G401 (cell line): ENCODE measurements at regions not wholly inside any gene's neighbourhood (a gene's known extent, or its start where the extent isn't known, plus 50 kb on each side); places are given as distances from the start of the nearest gene placed in this dataset.

Experiments
- DNase-seq: peaks from one replicate; pipeline ENCODE4 v3.0.0-alpha.2; 2015; ENCODE audit warnings: low spot score
- in situ Hi-C: cut with HindIII; loops from 2 replicates; pipeline ENCODE4 v1.10.0; 2016; ENCODE audit warnings: low sequenced_read_pairs, mixed read lengths

- in situ Hi-C loops: no loop called here
- no peak for DNase-seq
Measured at GRCh38 chr17:54754560-54754959, 146.1 kb upstream of the TOM1L1 start.

- in situ Hi-C loops: no loop called here
- no peak for DNase-seq
Measured at GRCh38 chr17:54760836-54761235, 139.8 kb upstream of the TOM1L1 start.

GRCh38 chr17:54770836-54771235 is 129.8 kb upstream of the TOM1L1 start:
- in situ Hi-C loops: no loop called here
- DNase-seq: peak; percentile 4

GRCh38 chr17:54771409-54771915 is 129.2 kb upstream of the TOM1L1 start:
- no peak for DNase-seq
- in situ Hi-C loops: no loop called here

GRCh38 chr17:54780238-54780637 is 120.4 kb upstream of the TOM1L1 start:
- DNase-seq: no peak
- in situ Hi-C loops: loop anchor here (25.0 kb wide), 1 partner anchor 132 kb away; the partner anchor contains the start of gene TOM1L1

GRCh38 chr17:54781389-54781788 is 119.3 kb upstream of the TOM1L1 start:
- DNase-seq: no peak
- in situ Hi-C loops: loop anchor here (25.0 kb wide), 1 partner anchor 131 kb away; the partner anchor contains the start of gene TOM1L1

GRCh38 chr17:54784305-54784704 is 116.3 kb upstream of the TOM1L1 start:
- in situ Hi-C loops: loop anchor here (25.0 kb wide), 1 partner anchor 128 kb away; the partner anchor contains the start of gene TOM1L1
- no peak for DNase-seq

- in situ Hi-C loops: loop anchor here (25.0 kb wide), 1 partner anchor 127 kb away; the partner anchor contains the start of gene TOM1L1
- peak; percentile 67 for DNase-seq
Measured at GRCh38 chr17:54785643-54786268, 114.9 kb upstream of the TOM1L1 start.

GRCh38 chr17:54789101-54789880 is 111.4 kb upstream of the TOM1L1 start:
- DNase-seq: no peak
- in situ Hi-C loops: loop anchor here (25.0 kb wide), 1 partner anchor 123 kb away; the partner anchor contains the start of gene TOM1L1

GRCh38 chr17:54793271-54793670 is 107.4 kb upstream of the TOM1L1 start:
- in situ Hi-C loops: loop anchor here (25.0 kb wide), 1 partner anchor 119 kb away; the partner anchor contains the start of gene TOM1L1
- DNase-seq: no peak

- in situ Hi-C loops: loop anchor here (25.0 kb wide), 1 partner anchor 117 kb away; the partner anchor contains the start of gene TOM1L1
- DNase-seq: no peak
Measured at GRCh38 chr17:54795046-54795445, 105.6 kb upstream of the TOM1L1 start.

- in situ Hi-C loops: no loop called here
- no peak for DNase-seq
Measured at GRCh38 chr17:54807331-54807730, 93.3 kb upstream of the TOM1L1 start.

- DNase-seq: no peak
- in situ Hi-C loops: no loop called here
Measured at GRCh38 chr17:54813896-54814295, 86.8 kb upstream of the TOM1L1 start.

- no peak for DNase-seq
- in situ Hi-C loops: no loop called here
Measured at GRCh38 chr17:54814371-54814770, 86.3 kb upstream of the TOM1L1 start.

- in situ Hi-C loops: no loop called here
- no peak for DNase-seq
Measured at GRCh38 chr17:54834086-54834485, 66.6 kb upstream of the TOM1L1 start.

GRCh38 chr17:54835015-54835414 is 65.6 kb upstream of the TOM1L1 start:
- in situ Hi-C loops: no loop called here
- no peak for DNase-seq

GRCh38 chr17:54836723-54837462 is 63.8 kb upstream of the TOM1L1 start:
- in situ Hi-C loops: no loop called here
- no peak for DNase-seq

- in situ Hi-C loops: no loop called here
- DNase-seq: no peak
Measured at GRCh38 chr17:54838651-54839421, 61.8 kb upstream of the TOM1L1 start.

- no peak for DNase-seq
- in situ Hi-C loops: no loop called here
Measured at GRCh38 chr17:54839447-54839846, 61.2 kb upstream of the TOM1L1 start.
